Hindlimb muscle (tissue), 1 donor: ENCODE measurements at regions not wholly inside any gene's neighbourhood (a gene's known extent, or its start where the extent isn't known, plus 50 kb on each side); places are given as distances from the start of the nearest gene placed in this dataset.
"Not testable (repeated sequence)": the region's sequence is repeated elsewhere in the genome, so short reads cannot be mapped to it uniquely, and the experiment has no call there.

Experiments
- DNase-seq: peaks from one replicate; pipeline ENCODE4 v3.0.0-alpha.2; 2013

- DNase-seq, result no peak
Observed at GRCh38 chr1:233722212-233722979, 108.5 kb downstream of the KCNK1 start.

GRCh38 chr1:233723387-233723786 is 109.5 kb downstream of the KCNK1 start:
- no peak for DNase-seq

GRCh38 chr1:233724131-233724631 is 110.3 kb downstream of the KCNK1 start:
- not testable (repeated sequence) for DNase-seq

- no peak for DNase-seq
Observed at GRCh38 chr1:233725423-233725822, 111.5 kb downstream of the KCNK1 start.

- DNase-seq, result no peak
Observed at GRCh38 chr1:233728721-233729120, 114.8 kb downstream of the KCNK1 start.

- DNase-seq, result no peak
Observed at GRCh38 chr1:233730380-233730779, 116.5 kb downstream of the KCNK1 start.

GRCh38 chr1:233730809-233731208 is 116.9 kb downstream of the KCNK1 start:
- no peak for DNase-seq

- DNase-seq, result no peak
Observed at GRCh38 chr1:233732206-233732605, 118.3 kb downstream of the KCNK1 start.

GRCh38 chr1:233734456-233734855 is 120.5 kb downstream of the KCNK1 start:
- DNase-seq, result no peak

- no peak for DNase-seq
Observed at GRCh38 chr1:233735331-233735730, 121.4 kb downstream of the KCNK1 start.

GRCh38 chr1:233735847-233736246 is 121.9 kb downstream of the KCNK1 start:
- DNase-seq, result no peak

- no peak for DNase-seq
Observed at GRCh38 chr1:233737341-233737740, 123.4 kb downstream of the KCNK1 start.

- DNase-seq, result peak; percentile 22
Observed at GRCh38 chr1:233738396-233738795, 124.5 kb downstream of the KCNK1 start.

GRCh38 chr1:233738850-233739249 is 124.9 kb downstream of the KCNK1 start:
- peak; percentile 15 for DNase-seq

GRCh38 chr1:233744779-233745513 is 131.0 kb downstream of the KCNK1 start:
- DNase-seq, result no peak

- no peak for DNase-seq
Observed at GRCh38 chr1:233750139-233750538, 136.2 kb downstream of the KCNK1 start.

- DNase-seq, result no peak
Observed at GRCh38 chr1:233759665-233760064, 144.8 kb upstream of the SLC35F3 start.

GRCh38 chr1:233764304-233764703 is 140.2 kb upstream of the SLC35F3 start:
- DNase-seq, result not testable (repeated sequence)

GRCh38 chr1:233777566-233777965 is 126.9 kb upstream of the SLC35F3 start:
- DNase-seq, result no peak

GRCh38 chr1:233780049-233780448 is 124.4 kb upstream of the SLC35F3 start:
- no peak for DNase-seq

- DNase-seq, result no peak
Observed at GRCh38 chr1:233782937-233783586, 121.4 kb upstream of the SLC35F3 start.

GRCh38 chr1:233787599-233787998 is 116.9 kb upstream of the SLC35F3 start:
- no peak for DNase-seq

- DNase-seq, result no peak
Observed at GRCh38 chr1:233788687-233789086, 115.8 kb upstream of the SLC35F3 start.
